Left ventricle myocardium superior (tissue), 1 donor: ENCODE measurements at regions not wholly inside any gene's neighbourhood (a gene's known extent, or its start where the extent isn't known, plus 50 kb on each side); places are given as distances from the start of the nearest gene placed in this dataset.
A peak's percentile ranks its signal among the peaks of the same experiment; 100 is the strongest.
"Not testable (repeated sequence)": the region's sequence is repeated elsewhere in the genome, so short reads cannot be mapped to it uniquely, and the experiment has no call there.

Source experiments
- ATAC-seq: fragments of 200-7000 bp; cut with Tn5 transposase; one replicate; pipeline ENCODE4 v1.9.1; 2020; ENCODE audit warnings: mild to moderate bottlenecking, moderate library complexity
- DNase-seq: peaks from one replicate; pipeline ENCODE4 v3.0.0-alpha.2; 2020
- intact Hi-C: fragments of 100-400 bp; cut with micrococcal nuclease; formaldehyde crosslinking; loops from one replicate; pipeline ENCODE4 v1.11.0; 2022
- donor health status: DM: no; HTN: yes; CAD: no; lungs with severe emphysema.

- intact Hi-C loops: no loop called here
- ATAC-seq (peak; percentile 18), DNase-seq (no peak)
These were observed 552.3 kb downstream of the TOX3 start for GRCh38 chr16:51994597-51994996.

- no peak for DNase-seq
- intact Hi-C loops: no loop called here
- no peak for ATAC-seq
These were observed 557.2 kb downstream of the TOX3 start for GRCh38 chr16:51989637-51990230.

GRCh38 chr16:51988977-51989376 lies 558.0 kb downstream of the TOX3 start:
- DNase-seq: no peak
- intact Hi-C loops: no loop called here
- ATAC-seq: no peak

- DNase-seq: no peak
- intact Hi-C loops: no loop called here
- ATAC-seq: no peak
These were observed 559.4 kb downstream of the TOX3 start for GRCh38 chr16:51987519-51987918.

GRCh38 chr16:51986717-51987116 lies 560.2 kb downstream of the TOX3 start:
- DNase-seq (no peak), ATAC-seq (no peak)
- intact Hi-C loops: no loop called here

GRCh38 chr16:51986301-51986700 lies 560.6 kb downstream of the TOX3 start:
- DNase-seq: no peak
- ATAC-seq: no peak
- intact Hi-C loops: no loop called here

GRCh38 chr16:51985126-51985525 lies 561.8 kb downstream of the TOX3 start:
- intact Hi-C loops: no loop called here
- no peak for DNase-seq

GRCh38 chr16:51984395-51984794 lies 562.5 kb downstream of the TOX3 start:
- DNase-seq: no peak
- intact Hi-C loops: no loop called here

More at GRCh38 chr16:51985126-51985525, 561.8 kb downstream of the TOX3 start:
- no peak for ATAC-seq

GRCh38 chr16:51982715-51983680 lies 563.9 kb downstream of the TOX3 start:
- intact Hi-C loops: no loop called here
- DNase-seq (no peak), ATAC-seq (peak; percentile 43)

More at GRCh38 chr16:51984395-51984794, 562.5 kb downstream of the TOX3 start:
- no peak for ATAC-seq

GRCh38 chr16:51981725-51982124 lies 565.2 kb downstream of the TOX3 start:
- no peak for ATAC-seq
- no peak for DNase-seq
- intact Hi-C loops: no loop called here

GRCh38 chr16:51977506-51977905 lies 569.4 kb downstream of the TOX3 start:
- DNase-seq, ATAC-seq, intact Hi-C loops: not testable (repeated sequence)

GRCh38 chr16:51971184-51971583 lies 575.8 kb downstream of the TOX3 start:
- DNase-seq (no peak), ATAC-seq (no peak)
- intact Hi-C loops: no loop called here

GRCh38 chr16:51968749-51969148 lies 578.2 kb downstream of the TOX3 start:
- ATAC-seq: no peak
- no peak for DNase-seq
- intact Hi-C loops: no loop called here

GRCh38 chr16:51967646-51968045 lies 579.3 kb downstream of the TOX3 start:
- ATAC-seq: no peak
- intact Hi-C loops: no loop called here
- DNase-seq: no peak

- intact Hi-C loops: no loop called here
- ATAC-seq (no peak), DNase-seq (no peak)
These were observed 586.0 kb downstream of the TOX3 start for GRCh38 chr16:51960931-51961330.

GRCh38 chr16:51953286-51953985 lies 593.5 kb downstream of the TOX3 start:
- intact Hi-C loops: no loop called here
- no peak for DNase-seq
- ATAC-seq: no peak

GRCh38 chr16:51952500-51952899 lies 594.4 kb downstream of the TOX3 start:
- DNase-seq: no peak
- no peak for ATAC-seq
- intact Hi-C loops: no loop called here

- DNase-seq (no peak), ATAC-seq (no peak)
- intact Hi-C loops: no loop called here
These were observed 595.2 kb downstream of the TOX3 start for GRCh38 chr16:51951668-51952298.

GRCh38 chr16:51950118-51950780 lies 596.7 kb downstream of the TOX3 start:
- DNase-seq (no peak), ATAC-seq (no peak)
- intact Hi-C loops: no loop called here
